ENCODE measurements at regions not wholly inside any gene's neighbourhood (a gene's known extent, or its start where the extent isn't known, plus 50 kb on each side); places are given as distances from the start of the nearest gene placed in this dataset.

DNA sequence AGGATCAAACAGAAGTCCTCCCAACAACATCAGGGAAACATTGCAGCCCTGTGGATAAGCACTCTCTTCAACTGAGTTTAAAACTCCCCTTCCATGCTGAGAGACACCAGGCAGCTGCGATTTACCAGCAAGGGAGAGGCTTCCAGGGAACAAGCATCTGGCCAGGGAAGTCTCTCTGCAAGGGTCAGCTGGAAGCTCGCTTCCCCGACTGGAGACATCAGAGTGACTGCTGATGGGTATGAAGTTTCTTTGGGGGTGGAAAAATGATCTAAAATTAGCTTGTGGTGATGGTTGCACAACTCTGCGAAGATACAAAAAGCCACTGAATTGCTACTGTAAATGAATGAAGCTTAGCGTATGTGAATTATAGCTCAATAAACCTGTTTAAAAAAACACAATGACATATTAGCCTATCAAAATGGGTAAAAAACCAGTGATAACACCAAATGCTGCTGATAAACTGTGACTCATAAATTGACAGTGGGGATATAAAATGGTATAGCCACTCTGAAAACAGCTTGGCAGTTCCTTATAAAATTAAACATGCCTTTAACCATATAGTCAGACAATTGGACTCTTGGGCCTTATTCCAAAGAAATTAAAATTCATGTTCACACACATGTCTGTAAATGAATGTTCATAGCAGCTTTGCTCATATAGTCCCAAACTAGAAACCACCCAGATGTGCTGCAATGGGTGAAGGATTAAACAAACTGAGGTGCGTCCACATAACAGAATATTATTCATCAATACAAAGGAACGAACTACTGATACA, 1082.0 kb downstream of the SOCS6 start:
- H3K27me3 ChIP-seq (ENCODE audit: control insufficient read depth, insufficient read depth, low read length): no peaks in the 10 kb centered on the region
- H3K36me3 ChIP-seq (ENCODE audit: control insufficient read depth, insufficient read depth, low read length): no peaks in the 10 kb centered on the region
- no peak for ATAC-seq
- ChIA-PET POLR2A (no interaction called here), CTCF (no interaction called here)
- no peak overlapping the region for H3K27ac ChIP-seq (ENCODE audit: low read length)
- no peak for DNase-seq (ENCODE audit: low read depth, low spot score)
- in situ Hi-C loops (cut with HindIII; ENCODE audit: low pct_unique_long_range_greater_than_20kb, low sequenced_read_pairs): no loop called here
- no peaks in the 10 kb centered on the region; the same call in 1 of the 2 replicates for H3K4me1 ChIP-seq (ENCODE audit: control insufficient read depth, insufficient read depth, low read length)
- no peak overlapping the region for H3K4me3 ChIP-seq (ENCODE audit: low read depth in 2 of 2, low read length in 2 of 2)
- H3K9me3 ChIP-seq (ENCODE audit: control insufficient read depth, insufficient read depth, low read depth, low read length): no peaks in the 10 kb centered on the region
- no TSS peak for BruUV-seq (replicated peaks)
- intact Hi-C loops (cut with micrococcal nuclease; ENCODE audit: unreplicated experiment): no loop called here
- TF ChIP-seq POLR2AphosphoS5 (IDR thresholded peaks at IDR 0.05; ENCODE audit: low read depth, low read length): no peak

DNA sequence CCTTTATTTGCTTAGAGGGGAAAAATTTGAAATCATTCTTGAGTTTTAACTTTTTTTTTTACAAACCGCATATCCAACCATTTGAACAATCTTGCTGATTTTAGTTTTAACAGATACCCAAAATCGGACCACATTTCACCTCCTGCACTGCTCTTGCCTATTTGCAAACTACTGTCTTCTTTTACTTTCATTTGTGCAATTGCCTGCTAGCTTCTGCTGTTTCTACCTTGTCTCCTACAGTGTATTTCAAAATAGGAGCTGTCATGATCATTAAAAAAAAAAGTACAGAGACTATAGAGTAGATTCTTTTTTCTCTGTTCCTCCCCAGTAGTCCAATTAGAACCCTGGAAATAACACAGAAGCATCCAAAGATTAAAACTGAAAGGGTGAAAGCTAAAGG, 1081.2 kb downstream of the SOCS6 start:
- ChIA-PET CTCF (no interaction called here), POLR2A (no interaction called here)
- no peaks in the 10 kb centered on the region for H3K36me3 ChIP-seq (ENCODE audit: control insufficient read depth, insufficient read depth, low read length)
- H3K4me1 ChIP-seq (ENCODE audit: control insufficient read depth, insufficient read depth, low read length): no peaks in the 10 kb centered on the region; the same call in 1 of the 2 replicates
- intact Hi-C loops (cut with micrococcal nuclease; ENCODE audit: unreplicated experiment): no loop called here
- no peaks in the 10 kb centered on the region for H3K27me3 ChIP-seq (ENCODE audit: control insufficient read depth, insufficient read depth, low read length)
- in situ Hi-C loops (cut with HindIII; ENCODE audit: low pct_unique_long_range_greater_than_20kb, low sequenced_read_pairs): no loop called here
- no TSS peak for BruUV-seq (replicated peaks)
- H3K9me3 ChIP-seq (ENCODE audit: control insufficient read depth, insufficient read depth, low read depth, low read length): 0 out of 2 replicates have a peak, but pooled peaks cover 3% of the 10 kb centered on the region
- no peak for ATAC-seq
- TF ChIP-seq POLR2AphosphoS5 (IDR thresholded peaks at IDR 0.05; ENCODE audit: low read depth, low read length): no peak
- no peak for TF ChIP-seq SIN3A (IDR thresholded peaks at IDR 0.05; ENCODE audit: borderline replicate concordance, insufficient read depth, low read depth, low read length)
- no peak for TF ChIP-seq TCF7L2 (IDR thresholded peaks at IDR 0.05; ENCODE audit: low read depth, low read length)
- TF ChIP-seq, protein P1, sequence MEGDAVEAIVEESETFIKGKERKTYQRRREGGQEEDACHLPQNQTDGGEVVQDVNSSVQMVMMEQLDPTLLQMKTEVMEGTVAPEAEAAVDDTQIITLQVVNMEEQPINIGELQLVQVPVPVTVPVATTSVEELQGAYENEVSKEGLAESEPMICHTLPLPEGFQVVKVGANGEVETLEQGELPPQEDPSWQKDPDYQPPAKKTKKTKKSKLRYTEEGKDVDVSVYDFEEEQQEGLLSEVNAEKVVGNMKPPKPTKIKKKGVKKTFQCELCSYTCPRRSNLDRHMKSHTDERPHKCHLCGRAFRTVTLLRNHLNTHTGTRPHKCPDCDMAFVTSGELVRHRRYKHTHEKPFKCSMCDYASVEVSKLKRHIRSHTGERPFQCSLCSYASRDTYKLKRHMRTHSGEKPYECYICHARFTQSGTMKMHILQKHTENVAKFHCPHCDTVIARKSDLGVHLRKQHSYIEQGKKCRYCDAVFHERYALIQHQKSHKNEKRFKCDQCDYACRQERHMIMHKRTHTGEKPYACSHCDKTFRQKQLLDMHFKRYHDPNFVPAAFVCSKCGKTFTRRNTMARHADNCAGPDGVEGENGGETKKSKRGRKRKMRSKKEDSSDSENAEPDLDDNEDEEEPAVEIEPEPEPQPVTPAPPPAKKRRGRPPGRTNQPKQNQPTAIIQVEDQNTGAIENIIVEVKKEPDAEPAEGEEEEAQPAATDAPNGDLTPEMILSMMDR (IDR thresholded peaks at IDR 0.05): no peak
- TF ChIP-seq, protein P2, sequence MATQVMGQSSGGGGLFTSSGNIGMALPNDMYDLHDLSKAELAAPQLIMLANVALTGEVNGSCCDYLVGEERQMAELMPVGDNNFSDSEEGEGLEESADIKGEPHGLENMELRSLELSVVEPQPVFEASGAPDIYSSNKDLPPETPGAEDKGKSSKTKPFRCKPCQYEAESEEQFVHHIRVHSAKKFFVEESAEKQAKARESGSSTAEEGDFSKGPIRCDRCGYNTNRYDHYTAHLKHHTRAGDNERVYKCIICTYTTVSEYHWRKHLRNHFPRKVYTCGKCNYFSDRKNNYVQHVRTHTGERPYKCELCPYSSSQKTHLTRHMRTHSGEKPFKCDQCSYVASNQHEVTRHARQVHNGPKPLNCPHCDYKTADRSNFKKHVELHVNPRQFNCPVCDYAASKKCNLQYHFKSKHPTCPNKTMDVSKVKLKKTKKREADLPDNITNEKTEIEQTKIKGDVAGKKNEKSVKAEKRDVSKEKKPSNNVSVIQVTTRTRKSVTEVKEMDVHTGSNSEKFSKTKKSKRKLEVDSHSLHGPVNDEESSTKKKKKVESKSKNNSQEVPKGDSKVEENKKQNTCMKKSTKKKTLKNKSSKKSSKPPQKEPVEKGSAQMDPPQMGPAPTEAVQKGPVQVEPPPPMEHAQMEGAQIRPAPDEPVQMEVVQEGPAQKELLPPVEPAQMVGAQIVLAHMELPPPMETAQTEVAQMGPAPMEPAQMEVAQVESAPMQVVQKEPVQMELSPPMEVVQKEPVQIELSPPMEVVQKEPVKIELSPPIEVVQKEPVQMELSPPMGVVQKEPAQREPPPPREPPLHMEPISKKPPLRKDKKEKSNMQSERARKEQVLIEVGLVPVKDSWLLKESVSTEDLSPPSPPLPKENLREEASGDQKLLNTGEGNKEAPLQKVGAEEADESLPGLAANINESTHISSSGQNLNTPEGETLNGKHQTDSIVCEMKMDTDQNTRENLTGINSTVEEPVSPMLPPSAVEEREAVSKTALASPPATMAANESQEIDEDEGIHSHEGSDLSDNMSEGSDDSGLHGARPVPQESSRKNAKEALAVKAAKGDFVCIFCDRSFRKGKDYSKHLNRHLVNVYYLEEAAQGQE (IDR thresholded peaks at IDR 0.05; ENCODE audit: insufficient read depth in 1 of 2, low read depth in 2 of 2, low read length in 1 of 2): no peak
- H3K4me3 ChIP-seq (ENCODE audit: low read depth in 2 of 2, low read length in 2 of 2): no peak overlapping the region
- no peak overlapping the region for H3K27ac ChIP-seq (ENCODE audit: low read length)
- no peak for DNase-seq (ENCODE audit: low read depth, low spot score)

DNA sequence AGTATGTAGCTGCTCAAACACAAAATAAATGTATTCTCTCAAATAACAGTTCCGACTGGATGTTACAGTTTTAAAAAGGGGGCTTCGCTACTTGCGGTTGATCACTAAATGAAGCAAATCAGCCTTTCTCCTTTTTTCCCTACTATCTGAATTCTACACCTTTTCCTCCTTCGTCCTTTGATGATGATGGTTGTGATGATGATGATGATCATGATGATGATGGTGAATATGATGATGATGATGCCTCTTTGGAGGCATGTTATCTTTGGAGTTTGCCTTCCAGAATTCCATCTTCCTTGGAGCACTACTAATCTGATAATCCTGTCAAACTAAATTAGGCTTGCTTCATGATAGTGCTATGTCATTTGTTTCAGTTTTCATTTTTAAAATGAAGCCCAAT, 1073.3 kb downstream of the SOCS6 start:
- no peak for ATAC-seq
- Histone ChIP-seq H3K27ac (ENCODE audit: low read length) (no peak overlapping the region), H3K4me1 (ENCODE audit: control insufficient read depth, insufficient read depth, low read length) (no peaks in the 10 kb centered on the region), H3K9me3 (ENCODE audit: control insufficient read depth, insufficient read depth, low read depth, low read length) (0 out of 2 replicates have a peak, but pooled peaks cover 3% of the 10 kb centered on the region), H3K27me3 (ENCODE audit: control insufficient read depth, insufficient read depth, low read length) (no peaks in the 10 kb centered on the region), H3K4me3 (ENCODE audit: low read depth in 2 of 2, low read length in 2 of 2) (no peak overlapping the region), H3K36me3 (ENCODE audit: control insufficient read depth, insufficient read depth, low read length) (no peaks in the 10 kb centered on the region)
- DNase-seq (ENCODE audit: low read depth, low spot score): no peak
- ChIA-PET CTCF (no interaction called here), POLR2A (no interaction called here)
- intact Hi-C loops (cut with micrococcal nuclease; ENCODE audit: unreplicated experiment) (no loop called here), in situ Hi-C loops (cut with HindIII; ENCODE audit: low pct_unique_long_range_greater_than_20kb, low sequenced_read_pairs) (no loop called here)
- no TSS peak for BruUV-seq (replicated peaks)
- TF ChIP-seq, protein P2 (IDR thresholded peaks at IDR 0.05; ENCODE audit: insufficient read depth in 1 of 2, low read depth in 2 of 2, low read length in 1 of 2): no peak
- TF ChIP-seq TCF7L2 (IDR thresholded peaks at IDR 0.05; ENCODE audit: low read depth, low read length) (no peak), POLR2AphosphoS5 (IDR thresholded peaks at IDR 0.05; ENCODE audit: low read depth, low read length) (no peak), SIN3A (IDR thresholded peaks at IDR 0.05; ENCODE audit: borderline replicate concordance, insufficient read depth, low read depth, low read length) (no peak)
- TF ChIP-seq, protein P1 (IDR thresholded peaks at IDR 0.05): no peak
